ENCODE measurements at regions not wholly inside any gene's neighbourhood (a gene's known extent, or its start where the extent isn't known, plus 50 kb on each side); places are given as distances from the start of the nearest gene placed in this dataset.

GRCh38 chr2:147081831-147082230 lies 763.0 kb upstream of the ACVR2A start:
- Histone ChIP-seq H3K4me3 (no peak overlapping the region), H3K4me1 (no peaks in the 10 kb centered on the region), H3K27ac (no peak overlapping the region), H3K9me3 (no peaks in the 10 kb centered on the region), H3K27me3 (no peaks in the 10 kb centered on the region), H3K36me3 (no peaks in the 10 kb centered on the region)
- intact Hi-C loops (cut with DNase I; ENCODE audit: low total_unique reads), result no loop called here
- no peak for TF ChIP-seq POLR2A (IDR thresholded peaks at IDR 0.05)
- TF ChIP-seq CTCF (IDR thresholded peaks at IDR 0.05), result no peak
- DNase-seq, result no peak

- TF ChIP-seq POLR2A (IDR thresholded peaks at IDR 0.05), result no peak
- TF ChIP-seq CTCF (IDR thresholded peaks at IDR 0.05), result no peak
- DNase-seq, result no peak
- Histone ChIP-seq H3K36me3 (no peaks in the 10 kb centered on the region), H3K4me1 (no peaks in the 10 kb centered on the region), H3K9me3 (no peaks in the 10 kb centered on the region), H3K4me3 (no peak overlapping the region), H3K27ac (no peak overlapping the region), H3K27me3 (no peaks in the 10 kb centered on the region)
- intact Hi-C loops (cut with DNase I; ENCODE audit: low total_unique reads), result no loop called here
Measured at GRCh38 chr2:147076634-147077033, 768.2 kb upstream of the ACVR2A start.

GRCh38 chr2:147068071-147068470 lies 776.8 kb upstream of the ACVR2A start:
- no peak for TF ChIP-seq CTCF (IDR thresholded peaks at IDR 0.05)
- no peak for TF ChIP-seq POLR2A (IDR thresholded peaks at IDR 0.05)
- DNase-seq, result no peak
- H3K27me3 ChIP-seq, result no peaks in the 10 kb centered on the region

GRCh38 chr2:147067136-147067535 lies 777.7 kb upstream of the ACVR2A start:
- TF ChIP-seq POLR2A (IDR thresholded peaks at IDR 0.05), result no peak
- TF ChIP-seq CTCF (IDR thresholded peaks at IDR 0.05), result no peak
- Histone ChIP-seq H3K36me3 (no peaks in the 10 kb centered on the region), H3K4me3 (no peak overlapping the region), H3K4me1 (no peaks in the 10 kb centered on the region), H3K9me3 (no peaks in the 10 kb centered on the region), H3K27ac (no peak overlapping the region), H3K27me3 (no peaks in the 10 kb centered on the region)
- intact Hi-C loops (cut with DNase I; ENCODE audit: low total_unique reads), result no loop called here
- no peak for DNase-seq

More at GRCh38 chr2:147068071-147068470, 776.8 kb upstream of the ACVR2A start:
- Histone ChIP-seq H3K9me3 (no peaks in the 10 kb centered on the region), H3K36me3 (no peaks in the 10 kb centered on the region), H3K27ac (no peak overlapping the region), H3K4me1 (no peaks in the 10 kb centered on the region), H3K4me3 (no peak overlapping the region)
- intact Hi-C loops (cut with DNase I; ENCODE audit: low total_unique reads), result no loop called here

GRCh38 chr2:147062073-147062472 lies 782.8 kb upstream of the ACVR2A start:
- Histone ChIP-seq H3K27ac (no peak overlapping the region), H3K4me3 (no peak overlapping the region), H3K27me3 (no peaks in the 10 kb centered on the region), H3K4me1 (no peaks in the 10 kb centered on the region), H3K9me3 (no peaks in the 10 kb centered on the region), H3K36me3 (no peaks in the 10 kb centered on the region)
- intact Hi-C loops (cut with DNase I; ENCODE audit: low total_unique reads), result no loop called here
- DNase-seq, result no peak
- TF ChIP-seq CTCF (IDR thresholded peaks at IDR 0.05) (no peak), POLR2A (IDR thresholded peaks at IDR 0.05) (no peak)

Measured in uterus (tissue), 3 donors.